HG02852 (cell line): ENCODE measurements at regions not wholly inside any gene's neighbourhood (a gene's known extent, or its start where the extent isn't known, plus 50 kb on each side); places are given as distances from the start of the nearest gene placed in this dataset.
"Not testable (repeated sequence)": the region's sequence is repeated elsewhere in the genome, so short reads cannot be mapped to it uniquely, and the experiment has no call there.

Experiments
- ATAC-seq: cut with Tn5 transposase; IDR thresholded peaks from one replicate; pipeline ENCODE4 v1.9.1; 2021; ENCODE audit warnings: mild to moderate bottlenecking, moderate library complexity; ENCODE audit not compliant: unreplicated experiment

GRCh38 chr22:22773979-22774604 is 113.5 kb upstream of the IGLL5 start:
- ATAC-seq, result no peak

- not testable (repeated sequence) for ATAC-seq
These were observed 112.9 kb upstream of the IGLL5 start for GRCh38 chr22:22774762-22775161.

GRCh38 chr22:22776121-22776520 is 111.5 kb upstream of the IGLL5 start:
- ATAC-seq, result no peak

GRCh38 chr22:22779213-22779612 is 108.4 kb upstream of the IGLL5 start:
- no peak for ATAC-seq

GRCh38 chr22:22783575-22783974 is 104.0 kb upstream of the IGLL5 start:
- no peak for ATAC-seq

- ATAC-seq, result no peak
These were observed 103.2 kb upstream of the IGLL5 start for GRCh38 chr22:22784249-22785039.

- ATAC-seq, result no peak
These were observed 102.1 kb upstream of the IGLL5 start for GRCh38 chr22:22785316-22786065.

- ATAC-seq, result no peak
These were observed 101.1 kb upstream of the IGLL5 start for GRCh38 chr22:22786301-22787115.

GRCh38 chr22:22787151-22787550 is 100.5 kb upstream of the IGLL5 start:
- no peak for ATAC-seq

- no peak for ATAC-seq
These were observed 99.7 kb upstream of the IGLL5 start for GRCh38 chr22:22787786-22788459.

- no peak for ATAC-seq
These were observed 99.1 kb upstream of the IGLL5 start for GRCh38 chr22:22788460-22789037.

GRCh38 chr22:22789233-22789921 is 98.2 kb upstream of the IGLL5 start:
- no peak for ATAC-seq

- no peak for ATAC-seq
These were observed 97.4 kb upstream of the IGLL5 start for GRCh38 chr22:22789922-22790845.

GRCh38 chr22:22791438-22792181 is 96.0 kb upstream of the IGLL5 start:
- ATAC-seq, result no peak

- ATAC-seq, result not testable (repeated sequence)
These were observed 95.3 kb upstream of the IGLL5 start for GRCh38 chr22:22792205-22792786.

GRCh38 chr22:22795639-22796038 is 92.0 kb upstream of the IGLL5 start:
- ATAC-seq, result not testable (repeated sequence)

GRCh38 chr22:22796724-22797123 is 90.9 kb upstream of the IGLL5 start:
- no peak for ATAC-seq
